ENCODE measurements at regions not wholly inside any gene's neighbourhood (a gene's known extent, or its start where the extent isn't known, plus 50 kb on each side); places are given as distances from the start of the nearest gene placed in this dataset.

GRCh38 chr1:184329245-184329953 lies 57.4 kb upstream of the C1orf21 start:
- DNase-seq: no peak

- no peak for DNase-seq
These were observed 56.6 kb upstream of the C1orf21 start for GRCh38 chr1:184329962-184330868.

GRCh38 chr1:184330875-184331274 lies 56.0 kb upstream of the C1orf21 start:
- no peak for DNase-seq
